WTC11 (cell line): ENCODE measurements at regions not wholly inside any gene's neighbourhood (a gene's known extent, or its start where the extent isn't known, plus 50 kb on each side); places are given as distances from the start of the nearest gene placed in this dataset.

Experiments used
- ATAC-seq: fragments of 200-7000 bp; cut with Tn5 transposase; 2 replicates; pipeline ENCODE4 v1.10.0; 2021; ENCODE audit warnings: mild to moderate bottlenecking, moderate library complexity
- CTCF ChIA-PET: fragments of 300-600 bp; sonication (Branson Sonifier 250); formaldehyde crosslinking; loops from one replicate; lab custom pipeline; 2021; ENCODE audit warnings: antibody characterized with exemption; lab: Charles Lee
- POLR2A ChIA-PET: fragments of 350-600 bp; sonication (Branson Sonifier 250); formaldehyde crosslinking; loops from one replicate; lab custom pipeline; 2021; ENCODE audit warnings: antibody characterized with exemption; lab: Charles Lee
- DNase-seq: peaks from one replicate; pipeline ENCODE4 v3.0.0; 2021; ENCODE audit warnings: low spot score
- H3K27ac Mint-ChIP-seq: 2 replicates; pipeline ENCODE4 v1.8.0; 2021; ENCODE audit warnings: mixed read lengths
- H3K27me3 Mint-ChIP-seq: 2 replicates; pipeline ENCODE4 v1.8.0; 2021; ENCODE audit warnings: low read depth, mild to moderate bottlenecking, moderate library complexity, mixed read lengths
- H3K36me3 Mint-ChIP-seq: 2 replicates; pipeline ENCODE4 v1.8.0; 2021; ENCODE audit warnings: mixed read lengths
- H3K4me1 Mint-ChIP-seq: 2 replicates; pipeline ENCODE4 v1.8.0; 2022; ENCODE audit warnings: mixed read lengths
- H3K4me3 Mint-ChIP-seq: 2 replicates; pipeline ENCODE4 v1.8.0; 2021; ENCODE audit warnings: mild to moderate bottlenecking, moderate library complexity, mixed read lengths
- H3K9me3 Mint-ChIP-seq: 2 replicates; pipeline ENCODE4 v1.8.0; 2021; ENCODE audit warnings: mixed read lengths
- ATF3 ChIP-seq: sonication (generic); formaldehyde crosslinking; conservative IDR thresholded peaks from 2 replicates; pipeline ENCODE4 v1.8.1; 2022; ENCODE audit warnings: mild to moderate bottlenecking, missing genetic modification reagents
- CBFB ChIP-seq: sonication (generic); formaldehyde crosslinking; IDR thresholded peaks from 2 replicates; pipeline ENCODE4 v1.8.1; 2022; ENCODE audit warnings: mild to moderate bottlenecking, low read depth, missing genetic modification reagents
- ERG ChIP-seq: fragments of 250-450 bp; sonication (Bioruptor Pico); IDR thresholded peaks from 2 replicates; pipeline ENCODE4 v1.8.0; 2021; ENCODE audit warnings: mild to moderate bottlenecking
- ESRRA ChIP-seq: sonication (generic); formaldehyde crosslinking; IDR thresholded peaks from 2 replicates; pipeline ENCODE4 v1.8.1; 2022; ENCODE audit warnings: mild to moderate bottlenecking, missing genetic modification reagents, borderline replicate concordance
- FOXK1 ChIP-seq: sonication (generic); formaldehyde crosslinking; IDR thresholded peaks from 2 replicates; pipeline ENCODE4 v1.8.0; 2022; ENCODE audit warnings: mild to moderate bottlenecking, moderate library complexity, missing genetic modification reagents
- HMGA2 ChIP-seq: fragments of 250-450 bp; sonication (Bioruptor Pico); IDR thresholded peaks from 2 replicates; pipeline ENCODE4 v1.4.0; 2021; ENCODE audit warnings: mild to moderate bottlenecking, moderate library complexity
- MYBL2 ChIP-seq: sonication (generic); formaldehyde crosslinking; IDR thresholded peaks from 2 replicates; pipeline ENCODE4 v1.8.1; 2023; ENCODE audit warnings: mild to moderate bottlenecking, moderate library complexity, missing genetic modification reagents
- NFE2L1 ChIP-seq: sonication (generic); formaldehyde crosslinking; IDR thresholded peaks from 2 replicates; pipeline ENCODE4 v1.8.1; 2023; ENCODE audit warnings: missing genetic modification reagents
- NR2C2 ChIP-seq: sonication (generic); formaldehyde crosslinking; IDR thresholded peaks from 2 replicates; pipeline ENCODE4 v1.8.0; 2022; ENCODE audit warnings: mild to moderate bottlenecking, missing genetic modification reagents
- PRRX2 ChIP-seq: fragments of 250-450 bp; sonication (Bioruptor Pico); IDR thresholded peaks from 2 replicates; pipeline ENCODE4 v1.8.0; 2021; ENCODE audit warnings: mild to moderate bottlenecking
- RELA ChIP-seq: sonication (generic); formaldehyde crosslinking; IDR thresholded peaks from 2 replicates; pipeline ENCODE4 v1.8.1; 2022; ENCODE audit warnings: missing genetic modification reagents, mild to moderate bottlenecking, borderline replicate concordance
- RORB ChIP-seq: fragments of 250-450 bp; sonication (Bioruptor Pico); IDR thresholded peaks from 2 replicates; pipeline ENCODE4 v1.9.0; 2021; ENCODE audit warnings: mild to moderate bottlenecking
- TCF7 ChIP-seq: sonication (generic); formaldehyde crosslinking; IDR thresholded peaks from 2 replicates; pipeline ENCODE4 v1.8.0; 2022; ENCODE audit warnings: mild to moderate bottlenecking, low read depth, missing genetic modification reagents, moderate library complexity
- TEAD1 ChIP-seq: sonication (generic); formaldehyde crosslinking; IDR thresholded peaks from 2 replicates; pipeline ENCODE4 v1.8.0; 2022; ENCODE audit warnings: mild to moderate bottlenecking, missing genetic modification reagents
- ZBTB21 ChIP-seq: sonication (generic); formaldehyde crosslinking; IDR thresholded peaks from 2 replicates; pipeline ENCODE4 v1.8.1; 2023; ENCODE audit warnings: mild to moderate bottlenecking, missing genetic modification reagents, borderline replicate concordance
- ZNF138 ChIP-seq: sonication (generic); formaldehyde crosslinking; conservative IDR thresholded peaks from 2 replicates; pipeline ENCODE4 v1.8.1; 2022; ENCODE audit warnings: mild to moderate bottlenecking, moderate library complexity, missing genetic modification reagents
- ZNF232 ChIP-seq: sonication (generic); formaldehyde crosslinking; IDR thresholded peaks from 2 replicates; pipeline ENCODE4 v1.8.0; 2022; ENCODE audit warnings: mild to moderate bottlenecking, missing genetic modification reagents
- ZNF512 ChIP-seq: sonication (generic); formaldehyde crosslinking; IDR thresholded peaks from 2 replicates; pipeline ENCODE4 v1.8.1; 2022; ENCODE audit warnings: missing genetic modification reagents, borderline replicate concordance
- ZNF671 ChIP-seq: fragments of 250-450 bp; sonication (Bioruptor Pico); IDR thresholded peaks from 2 replicates; pipeline ENCODE4 v1.8.0; 2021; ENCODE audit warnings: mild to moderate bottlenecking
- TF ChIP-seq, protein P1 (sequence below): sonication (generic); formaldehyde crosslinking; IDR thresholded peaks from 2 replicates; pipeline ENCODE4 v1.8.0; 2022; ENCODE audit warnings: mild to moderate bottlenecking, missing genetic modification reagents
- TF ChIP-seq, protein P2 (sequence below): sonication (generic); formaldehyde crosslinking; IDR thresholded peaks from 2 replicates; pipeline ENCODE4 v1.8.1; 2022; ENCODE audit warnings: mild to moderate bottlenecking, moderate library complexity, missing genetic modification reagents

GRCh38 chr10:43963379-43963778 is 314.7 kb upstream of the ZNF32 start (continued):
- TF ChIP-seq NR2C2 (CRISPR knock-in tag) (no peak), MYBL2 (CRISPR knock-in tag) (no peak), HMGA2 (CRISPR knock-in tag) (no peak)

GRCh38 chr10:43962346-43963191 is 313.9 kb upstream of the ZNF32 start:
- ATAC-seq = no peak

GRCh38 chr10:43961523-43962345 is 313.1 kb upstream of the ZNF32 start:
- ChIA-PET CTCF (no interaction called here), POLR2A (no interaction called here)
- Mint-ChIP-seq H3K4me3 (no peak overlapping the region), H3K36me3 (no peaks in the 10 kb centered on the region), H3K9me3 (0 out of 2 replicates have a peak, but pooled peaks cover under 1% of the 10 kb centered on the region), H3K27ac (no peak overlapping the region), H3K27me3 (peaks cover 4% of the 10 kb centered on the region), H3K4me1 (no peaks in the 10 kb centered on the region)
- DNase-seq = no peak
- no peak for ATAC-seq
- TF ChIP-seq, protein P1, sequence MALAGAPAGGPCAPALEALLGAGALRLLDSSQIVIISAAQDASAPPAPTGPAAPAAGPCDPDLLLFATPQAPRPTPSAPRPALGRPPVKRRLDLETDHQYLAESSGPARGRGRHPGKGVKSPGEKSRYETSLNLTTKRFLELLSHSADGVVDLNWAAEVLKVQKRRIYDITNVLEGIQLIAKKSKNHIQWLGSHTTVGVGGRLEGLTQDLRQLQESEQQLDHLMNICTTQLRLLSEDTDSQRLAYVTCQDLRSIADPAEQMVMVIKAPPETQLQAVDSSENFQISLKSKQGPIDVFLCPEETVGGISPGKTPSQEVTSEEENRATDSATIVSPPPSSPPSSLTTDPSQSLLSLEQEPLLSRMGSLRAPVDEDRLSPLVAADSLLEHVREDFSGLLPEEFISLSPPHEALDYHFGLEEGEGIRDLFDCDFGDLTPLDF = no peak

More at GRCh38 chr10:43962346-43963191, 313.9 kb upstream of the ZNF32 start:
- TF ChIP-seq RORB (CRISPR knock-in tag) = no peak
- TF ChIP-seq ZBTB21 (CRISPR knock-in tag) = no peak
- TF ChIP-seq ZNF512 (CRISPR knock-in tag) = no peak
- no peak for TF ChIP-seq PRRX2 (CRISPR knock-in tag)
- TF ChIP-seq FOXK1 (CRISPR knock-in tag) = no peak
- no peak for TF ChIP-seq ZNF232
- TF ChIP-seq TCF7 = no peak
- TF ChIP-seq, protein P2, sequence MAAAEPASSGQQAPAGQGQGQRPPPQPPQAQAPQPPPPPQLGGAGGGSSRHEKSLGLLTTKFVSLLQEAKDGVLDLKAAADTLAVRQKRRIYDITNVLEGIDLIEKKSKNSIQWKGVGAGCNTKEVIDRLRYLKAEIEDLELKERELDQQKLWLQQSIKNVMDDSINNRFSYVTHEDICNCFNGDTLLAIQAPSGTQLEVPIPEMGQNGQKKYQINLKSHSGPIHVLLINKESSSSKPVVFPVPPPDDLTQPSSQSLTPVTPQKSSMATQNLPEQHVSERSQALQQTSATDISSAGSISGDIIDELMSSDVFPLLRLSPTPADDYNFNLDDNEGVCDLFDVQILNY (CRISPR knock-in tag) = no peak
- no peak for TF ChIP-seq RELA
- no peak for TF ChIP-seq ATF3 (CRISPR knock-in tag)
- no peak for TF ChIP-seq ZNF138 (CRISPR knock-in tag)
- ChIA-PET CTCF (no interaction called here), POLR2A (no interaction called here)
- no peak overlapping the region for H3K27ac Mint-ChIP-seq
- DNase-seq = no peak
- no peak overlapping the region for H3K4me3 Mint-ChIP-seq
- no peaks in the 10 kb centered on the region for H3K4me1 Mint-ChIP-seq
- H3K9me3 Mint-ChIP-seq = no peaks in the 10 kb centered on the region
- H3K27me3 Mint-ChIP-seq = no peaks in the 10 kb centered on the region; the same call in 1 of the 2 replicates
- no peaks in the 10 kb centered on the region for H3K36me3 Mint-ChIP-seq

DNA sequence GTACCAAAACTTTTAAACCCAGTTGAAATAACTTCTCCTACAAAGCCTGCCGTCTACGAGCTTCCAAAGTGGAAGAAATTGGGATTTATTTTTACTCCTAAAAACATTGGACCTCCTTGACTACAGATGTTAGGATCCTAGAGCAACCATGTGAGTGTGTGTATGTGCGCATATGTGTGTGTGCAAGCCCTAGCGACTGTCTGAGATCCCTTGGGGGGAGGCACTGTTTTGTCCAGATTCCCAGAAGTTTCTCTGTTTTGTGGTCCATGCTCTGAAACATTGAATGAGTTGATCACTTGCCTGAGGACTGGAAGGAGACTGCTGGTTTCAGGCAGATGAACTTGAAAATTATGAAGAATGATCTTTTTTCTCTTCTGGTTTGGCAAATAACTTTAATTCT is 312.3 kb upstream of the ZNF32 start:
- Mint-ChIP-seq H3K4me3 (no peak overlapping the region), H3K36me3 (no peaks in the 10 kb centered on the region), H3K9me3 (0 out of 2 replicates have a peak, but pooled peaks cover 3% of the 10 kb centered on the region), H3K27me3 (peaks cover 4% of the 10 kb centered on the region), H3K4me1 (peaks cover 2% of the 10 kb centered on the region), H3K27ac (no peak overlapping the region)
- DNase-seq = no peak
- ChIA-PET CTCF (no interaction called here), POLR2A (no interaction called here)
- TF ChIP-seq RORB (CRISPR knock-in tag) (no peak), ZNF671 (no peak), TEAD1 (CRISPR knock-in tag) (no peak), CBFB (CRISPR knock-in tag) (no peak), ERG (CRISPR knock-in tag) (no peak), NFE2L1 (CRISPR knock-in tag) (no peak), ESRRA (no peak)
- no peak for ATAC-seq
